ENCODE measurements at regions not wholly inside any gene's neighbourhood (a gene's known extent, or its start where the extent isn't known, plus 50 kb on each side); places are given as distances from the start of the nearest gene placed in this dataset.

- no peak overlapping the region for H3K4me3 ChIP-seq (ENCODE audit: low read depth in 2 of 2, low read length in 2 of 2)
- ATAC-seq = no peak
- TF ChIP-seq TCF7L2 (IDR thresholded peaks at IDR 0.05; ENCODE audit: low read depth, low read length) = no peak
- TF ChIP-seq REST (IDR thresholded peaks at IDR 0.05; ENCODE audit: insufficient read depth in 1 of 2, low read depth in 2 of 2, low read length in 1 of 2) = no peak
- TF ChIP-seq, protein P1, sequence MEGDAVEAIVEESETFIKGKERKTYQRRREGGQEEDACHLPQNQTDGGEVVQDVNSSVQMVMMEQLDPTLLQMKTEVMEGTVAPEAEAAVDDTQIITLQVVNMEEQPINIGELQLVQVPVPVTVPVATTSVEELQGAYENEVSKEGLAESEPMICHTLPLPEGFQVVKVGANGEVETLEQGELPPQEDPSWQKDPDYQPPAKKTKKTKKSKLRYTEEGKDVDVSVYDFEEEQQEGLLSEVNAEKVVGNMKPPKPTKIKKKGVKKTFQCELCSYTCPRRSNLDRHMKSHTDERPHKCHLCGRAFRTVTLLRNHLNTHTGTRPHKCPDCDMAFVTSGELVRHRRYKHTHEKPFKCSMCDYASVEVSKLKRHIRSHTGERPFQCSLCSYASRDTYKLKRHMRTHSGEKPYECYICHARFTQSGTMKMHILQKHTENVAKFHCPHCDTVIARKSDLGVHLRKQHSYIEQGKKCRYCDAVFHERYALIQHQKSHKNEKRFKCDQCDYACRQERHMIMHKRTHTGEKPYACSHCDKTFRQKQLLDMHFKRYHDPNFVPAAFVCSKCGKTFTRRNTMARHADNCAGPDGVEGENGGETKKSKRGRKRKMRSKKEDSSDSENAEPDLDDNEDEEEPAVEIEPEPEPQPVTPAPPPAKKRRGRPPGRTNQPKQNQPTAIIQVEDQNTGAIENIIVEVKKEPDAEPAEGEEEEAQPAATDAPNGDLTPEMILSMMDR (IDR thresholded peaks at IDR 0.05) = no peak
- no peak for TF ChIP-seq POLR2AphosphoS5 (IDR thresholded peaks at IDR 0.05; ENCODE audit: low read depth, low read length)
- no peak for TF ChIP-seq SIN3A (IDR thresholded peaks at IDR 0.05; ENCODE audit: borderline replicate concordance, insufficient read depth, low read depth, low read length)
- intact Hi-C loops (cut with micrococcal nuclease; ENCODE audit: unreplicated experiment) (no loop called here), in situ Hi-C loops (cut with HindIII; ENCODE audit: low pct_unique_long_range_greater_than_20kb, low sequenced_read_pairs) (no loop called here)
- no peak overlapping the region for H3K27ac ChIP-seq (ENCODE audit: low read length)
- no peaks in the 10 kb centered on the region for H3K27me3 ChIP-seq (ENCODE audit: control insufficient read depth, insufficient read depth, low read length)
- no peak for DNase-seq (ENCODE audit: low read depth, low spot score)
- ChIA-PET POLR2A (no interaction called here), CTCF (no interaction called here)
- no peaks in the 10 kb centered on the region for H3K36me3 ChIP-seq (ENCODE audit: control insufficient read depth, insufficient read depth, low read length)
- BruUV-seq (replicated peaks) = no TSS peak
- H3K9me3 ChIP-seq (ENCODE audit: control insufficient read depth, insufficient read depth, low read depth, low read length) = no peaks in the 10 kb centered on the region
- H3K4me1 ChIP-seq (ENCODE audit: control insufficient read depth, insufficient read depth, low read length) = no peaks in the 10 kb centered on the region
Observed at GRCh38 chr14:101369916-101370592, 191.2 kb upstream of the DIO3 start.

DNA sequence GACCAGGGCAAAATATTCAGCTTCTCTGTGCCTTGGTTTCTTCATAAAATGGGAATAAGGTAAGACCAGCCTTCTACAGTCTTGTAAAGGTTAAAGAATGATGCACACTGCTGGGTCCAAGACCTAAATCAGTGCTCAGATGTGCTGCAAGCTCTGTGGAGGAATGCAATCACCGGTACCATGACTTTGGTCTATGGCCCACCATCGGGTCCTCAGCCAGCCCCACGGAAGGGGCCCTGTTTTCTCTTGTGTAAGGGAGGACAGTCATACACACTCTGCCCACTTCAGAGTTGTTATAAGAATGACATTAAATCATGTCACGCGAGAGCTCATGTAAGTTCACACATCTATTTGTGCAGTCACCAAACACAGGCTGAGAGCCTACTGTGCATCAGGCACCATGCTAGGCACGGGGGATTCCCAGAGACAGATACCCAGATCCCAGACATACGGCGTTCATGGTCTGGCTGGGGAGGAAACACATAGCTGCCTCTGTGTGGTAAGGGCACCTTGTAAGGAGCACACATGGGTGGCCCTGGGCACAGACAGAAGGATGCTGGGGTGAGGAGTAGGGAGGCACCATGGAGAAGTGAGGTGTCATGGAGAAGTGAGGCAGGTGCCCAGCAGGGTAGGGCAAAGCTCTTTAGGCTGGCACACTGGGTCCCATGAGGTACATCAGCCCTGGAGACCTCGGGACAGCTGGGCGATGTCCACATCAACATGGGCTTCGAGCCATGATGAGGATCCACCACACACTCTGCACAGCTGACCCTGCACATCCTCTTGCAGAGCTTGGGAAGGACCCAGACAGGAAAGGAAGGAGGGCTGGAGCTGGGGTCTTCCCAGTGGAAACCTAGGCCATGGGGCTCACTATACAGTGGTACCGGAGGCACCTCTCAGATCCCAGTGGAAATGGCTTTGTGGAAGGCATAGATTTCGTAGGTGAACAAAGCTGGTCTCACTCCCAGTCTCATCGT is 190.4 kb upstream of the DIO3 start:
- intact Hi-C loops (cut with micrococcal nuclease; ENCODE audit: unreplicated experiment) = no loop called here
- CTCF ChIA-PET = no interaction called here
- Histone ChIP-seq H3K27me3 (ENCODE audit: control insufficient read depth, insufficient read depth, low read length) (no peaks in the 10 kb centered on the region), H3K4me3 (ENCODE audit: low read depth in 2 of 2, low read length in 2 of 2) (no peak overlapping the region), H3K27ac (ENCODE audit: low read length) (no peak overlapping the region), H3K36me3 (ENCODE audit: control insufficient read depth, insufficient read depth, low read length) (no peaks in the 10 kb centered on the region), H3K9me3 (ENCODE audit: control insufficient read depth, insufficient read depth, low read depth, low read length) (no peaks in the 10 kb centered on the region), H3K4me1 (ENCODE audit: control insufficient read depth, insufficient read depth, low read length) (no peaks in the 10 kb centered on the region)
- in situ Hi-C loops (cut with HindIII; ENCODE audit: low pct_unique_long_range_greater_than_20kb, low sequenced_read_pairs) = no loop called here
- DNase-seq (ENCODE audit: low read depth, low spot score) = no peak
- no TSS peak for BruUV-seq (replicated peaks)
- TF ChIP-seq, protein P1 (IDR thresholded peaks at IDR 0.05) = no peak
- TF ChIP-seq REST (IDR thresholded peaks at IDR 0.05; ENCODE audit: insufficient read depth in 1 of 2, low read depth in 2 of 2, low read length in 1 of 2) (no peak), POLR2AphosphoS5 (IDR thresholded peaks at IDR 0.05; ENCODE audit: low read depth, low read length) (no peak), TCF7L2 (IDR thresholded peaks at IDR 0.05; ENCODE audit: low read depth, low read length) (no peak), SIN3A (IDR thresholded peaks at IDR 0.05; ENCODE audit: borderline replicate concordance, insufficient read depth, low read depth, low read length) (no peak)
- no peak for ATAC-seq
- POLR2A ChIA-PET = no interaction called here

Data from Panc1 (cell line).